Activated CD8-positive, alpha-beta memory T cell treated with anti-CD3 and anti-CD28 coated beads, Interleukin-2, amount 50 U/mL, for 4 hours (primary cell): ENCODE measurements at regions not wholly inside any gene's neighbourhood (a gene's known extent, or its start where the extent isn't known, plus 50 kb on each side); places are given as distances from the start of the nearest gene placed in this dataset.
"Not testable (repeated sequence)": the region's sequence is repeated elsewhere in the genome, so short reads cannot be mapped to it uniquely, and the experiment has no call there.

Experiments used
- DNase-seq: peaks from one replicate; pipeline ENCODE4 v3.0.0-alpha.2; 2020

- no peak for DNase-seq
Measured at GRCh38 chrX:106220177-106220576, 52.1 kb downstream of the PWWP3B start.

GRCh38 chrX:106243376-106243775, 75.3 kb downstream of the PWWP3B start:
- DNase-seq, result no peak

GRCh38 chrX:106246511-106246910, 78.4 kb downstream of the PWWP3B start:
- DNase-seq, result no peak

GRCh38 chrX:106247162-106247561, 79.1 kb downstream of the PWWP3B start:
- DNase-seq, result no peak

GRCh38 chrX:106249706-106250379, 81.7 kb downstream of the PWWP3B start:
- no peak for DNase-seq

GRCh38 chrX:106263817-106264216, 95.7 kb downstream of the PWWP3B start:
- DNase-seq, result no peak

- not testable (repeated sequence) for DNase-seq
Measured at GRCh38 chrX:106273947-106274587, 106.0 kb downstream of the PWWP3B start.

GRCh38 chrX:106275172-106275571, 107.1 kb downstream of the PWWP3B start:
- not testable (repeated sequence) for DNase-seq

- no peak for DNase-seq
Measured at GRCh38 chrX:106278951-106279350, 110.8 kb downstream of the PWWP3B start.

GRCh38 chrX:106281383-106281782, 113.3 kb downstream of the PWWP3B start:
- DNase-seq, result no peak

- no peak for DNase-seq
Measured at GRCh38 chrX:106283841-106284240, 115.7 kb downstream of the PWWP3B start.

- DNase-seq, result no peak
Measured at GRCh38 chrX:106284431-106285025, 116.4 kb downstream of the PWWP3B start.

GRCh38 chrX:106286053-106286650, 118.0 kb downstream of the PWWP3B start:
- DNase-seq, result no peak

GRCh38 chrX:106290778-106291177, 122.7 kb downstream of the PWWP3B start:
- DNase-seq, result not testable (repeated sequence)

GRCh38 chrX:106291779-106292390, 123.8 kb downstream of the PWWP3B start:
- DNase-seq, result not testable (repeated sequence)

GRCh38 chrX:106300239-106300638, 132.1 kb downstream of the PWWP3B start:
- DNase-seq, result no peak

GRCh38 chrX:106300656-106301055, 132.6 kb downstream of the PWWP3B start:
- DNase-seq, result no peak

- DNase-seq, result no peak
Measured at GRCh38 chrX:106302304-106302703, 134.2 kb downstream of the PWWP3B start.

- DNase-seq, result no peak
Measured at GRCh38 chrX:106306391-106306947, 138.4 kb downstream of the PWWP3B start.

- DNase-seq, result no peak
Measured at GRCh38 chrX:106323357-106323756, 155.3 kb downstream of the PWWP3B start.

- no peak for DNase-seq
Measured at GRCh38 chrX:106331606-106332005, 163.5 kb downstream of the PWWP3B start.

- no peak for DNase-seq
Measured at GRCh38 chrX:106341823-106342222, 173.7 kb downstream of the PWWP3B start.

GRCh38 chrX:106356580-106356979, 188.5 kb downstream of the PWWP3B start:
- DNase-seq, result no peak
